Panc1 (cell line): ENCODE measurements at regions not wholly inside any gene's neighbourhood (a gene's known extent, or its start where the extent isn't known, plus 50 kb on each side); places are given as distances from the start of the nearest gene placed in this dataset.

Experiments
- CTCF ChIP-seq: fragments of 450-650 bp; IDR thresholded peaks from 2 replicates; pipeline ENCODE4 v1.5.1; 2017; ENCODE audit warnings: mild to moderate bottlenecking
- POLR2AphosphoS5 ChIP-seq: IDR thresholded peaks from 2 replicates; pipeline ENCODE4 v1.6.1; 2012; ENCODE audit warnings: mild to moderate bottlenecking, low read depth, low read length, moderate library complexity
- REST ChIP-seq, 2 experiments: IDR thresholded peaks; 2 replicates each; pipeline ENCODE4 v1.6.1; 2011 to 2012; ENCODE audit warnings: low read depth in 2 of 2, control low read depth in 1 of 2, low read length in 1 of 2, mild to moderate bottlenecking in 1 of 2, moderate library complexity in 1 of 2; ENCODE audit not compliant: insufficient read depth in 1 of 2
- SIN3A ChIP-seq: IDR thresholded peaks from 2 replicates; pipeline ENCODE4 v1.6.1; 2012; ENCODE audit warnings: low read depth, mild to moderate bottlenecking, low read length, moderate library complexity, borderline replicate concordance; ENCODE audit not compliant: insufficient read depth

- TF ChIP-seq CTCF (no peak), SIN3A (no peak), POLR2AphosphoS5 (no peak), REST (IDR thresholded peaks at IDR 0.05; ENCODE audit: insufficient read depth in 1 of 2, low read depth in 2 of 2, low read length in 1 of 2) (no peak)
Measured at GRCh38 chr9:38478211-38478610, 54.0 kb upstream of the IGFBPL1 start.
